K562 (cell line): ENCODE measurements at regions not wholly inside any gene's neighbourhood (a gene's known extent, or its start where the extent isn't known, plus 50 kb on each side); places are given as distances from the start of the nearest gene placed in this dataset.

Experiments used
- ATAC-seq: fragments of 200-7000 bp; cut with Tn5 transposase; 3 replicates; pipeline ENCODE4 v1.9.1; 2020; ENCODE audit warnings: moderate library complexity
- BruUV-seq: library from RNA; stranded (reverse); fragments of 400-500 nt; replicated peaks from 2 replicates; lab custom pipeline; 2021; lab: Mats Ljungman, UMichigan
- CTCF ChIA-PET: fragments of 300-600 bp; formaldehyde crosslinking; extraction: SDS; loops from one replicate; lab custom pipeline; 2021; ENCODE audit warnings: low intra/inter-chr PET ratio; lab: Yijun Ruan, JAX
- POLR2A ChIA-PET: fragments of 300-600, 350-650 bp; sonication (Branson Sonifier 250); formaldehyde crosslinking; extraction: SDS; loops from one replicate; lab custom pipeline; 2021; ENCODE audit warnings: antibody characterized with exemption, inconsistent platforms; lab: Yijun Ruan, JAX
- DNase-seq, 4 experiments: peaks; one replicate each; pipeline versions ENCODE4 v3.0.0 to v3.0.0-alpha.2; 2011 to 2018; ENCODE audit warnings: low spot score in 3 of 4, mixed read lengths in 3 of 4; ENCODE audit errors: extremely low read depth in 1 of 4
- FAIRE-seq: peaks from 2 replicates; lab custom pipeline; 2011; peaks lifted over from hg19 to GRCh38; lab: Jason Lieb, UNC
- H2AFZ ChIP-seq: 2 replicates; pipeline ENCODE4 v1.6.0; 2011; ENCODE audit warnings: low read depth, low read length, control low read depth, inconsistent platforms
- H3K27ac ChIP-seq: fragments of 200-600 bp; 3 replicates; pipeline ENCODE4 v1.8.0; 2011; ENCODE audit warnings: low read depth, mild to moderate bottlenecking, control low read depth, inconsistent platforms, low read length, moderate library complexity, mixed read lengths; ENCODE audit errors: extremely low read depth
- H3K27me3 ChIP-seq, 2 experiments: fragments of 300-600 bp in 1 of 2; 2 replicates in 1 of 2; 3 replicates in 1 of 2; pipeline versions ENCODE4 v1.6.0 to v1.8.0; 2011; ENCODE audit warnings: inconsistent platforms in 2 of 2, low read length in 2 of 2, mild to moderate bottlenecking in 1 of 2, mixed read lengths in 1 of 2, moderate library complexity in 1 of 2; ENCODE audit not compliant: control insufficient read depth in 2 of 2, insufficient read depth in 2 of 2
- H3K36me3 ChIP-seq: fragments of 300-600 bp; 3 replicates; pipeline ENCODE4 v1.8.0; 2011; ENCODE audit warnings: mild to moderate bottlenecking, low read length, inconsistent platforms; ENCODE audit not compliant: control insufficient read depth, insufficient read depth
- H3K4me1 ChIP-seq, 2 experiments: fragments of 200-600 bp in 1 of 2; replicated peaks in 1 of 2; 2 replicates in 1 of 2; 3 replicates in 1 of 2; pipeline versions ENCODE4 v1.5.1 to v1.8.0; 2011; ENCODE audit warnings: inconsistent platforms in 2 of 2, low read length in 2 of 2, mild to moderate bottlenecking in 1 of 2, mixed read lengths in 1 of 2, moderate library complexity in 1 of 2; ENCODE audit not compliant: control insufficient read depth in 2 of 2, insufficient read depth in 2 of 2
- H3K4me2 ChIP-seq: 2 replicates; pipeline ENCODE4 v1.6.1; 2011; ENCODE audit warnings: low read length, control low read depth, inconsistent platforms, mixed read lengths; ENCODE audit not compliant: insufficient read depth
- H3K4me3 ChIP-seq: fragments of 200-600 bp; sonication (generic), shearing (Covaris generic); 2 replicates; pipeline ENCODE4 v1.5.1; 2016; ENCODE audit warnings: control low read depth, inconsistent platforms
- H3K79me2 ChIP-seq: fragments of 200-600 bp; 3 replicates; pipeline ENCODE4 v1.8.0; 2011; ENCODE audit warnings: low read length, inconsistent platforms; ENCODE audit not compliant: control insufficient read depth, insufficient read depth
- H3K9ac ChIP-seq, 2 experiments: 2 replicates each; pipeline versions ENCODE4 v1.6.0 to v1.6.1; 2011; ENCODE audit warnings: low read depth in 2 of 2, low read length in 2 of 2, control low read depth in 1 of 2, inconsistent platforms in 1 of 2, mild to moderate bottlenecking in 1 of 2, mixed read lengths in 1 of 2; ENCODE audit not compliant: insufficient read depth in 1 of 2
- H3K9me1 ChIP-seq: one replicate; pipeline ENCODE4 v1.6.0; 2011; ENCODE audit warnings: inconsistent platforms, mild to moderate bottlenecking, low read length, moderate library complexity; ENCODE audit not compliant: control insufficient read depth, insufficient read depth
- H3K9me3 ChIP-seq: replicated peaks from 2 replicates; pipeline ENCODE4 v1.5.1; 2011; ENCODE audit warnings: low read depth, low read length, inconsistent platforms; ENCODE audit not compliant: control insufficient read depth, insufficient read depth
- H4K20me1 ChIP-seq: replicated peaks from 2 replicates; pipeline ENCODE4 v1.6.1; 2011; ENCODE audit warnings: low read length, inconsistent platforms, mixed read lengths; ENCODE audit not compliant: control insufficient read depth, insufficient read depth
- ARID1B ChIP-seq: fragments of 450-650 bp; IDR thresholded peaks from 2 replicates; pipeline ENCODE4 v1.6.1; 2016; ENCODE audit warnings: antibody characterized with exemption, mild to moderate bottlenecking, inconsistent platforms
- HDGF ChIP-seq: fragments of 450-650 bp; IDR thresholded peaks from 2 replicates; pipeline ENCODE4 v1.6.1; 2016
- HSF4 ChIP-seq: fragments of 250-450 bp; sonication (Bioruptor Pico); IDR thresholded peaks from 2 replicates; pipeline ENCODE4 v2.1.2; 2022; ENCODE audit warnings: mild to moderate bottlenecking, moderate library complexity, borderline replicate concordance
- SIN3A ChIP-seq, 2 experiments: fragments of 150-350 bp in 1 of 2; IDR thresholded peaks; 2 replicates each; pipeline ENCODE4 v1.6.1; 2011 to 2016; ENCODE audit warnings: borderline replicate concordance in 2 of 2, low read depth in 2 of 2, low read length in 2 of 2, mild to moderate bottlenecking in 2 of 2, moderate library complexity in 2 of 2; ENCODE audit not compliant: control insufficient read depth in 1 of 2
- TCF3 ChIP-seq: sonication (generic); formaldehyde crosslinking; IDR thresholded peaks from 2 replicates; pipeline ENCODE4 v1.4.0; 2020; ENCODE audit warnings: mild to moderate bottlenecking, missing genetic modification reagents
- THAP7 ChIP-seq: fragments of 250-450 bp; sonication (Bioruptor Pico); IDR thresholded peaks from 2 replicates; pipeline ENCODE4 v1.5.0; 2021
- TSC22D4 ChIP-seq: fragments of 450-650 bp; IDR thresholded peaks from 2 replicates; pipeline ENCODE4 v1.6.1; 2016; ENCODE audit warnings: missing genetic modification characterization, missing biosample characterization, control low read depth
- XRCC5 ChIP-seq: fragments of 200-400 bp; formaldehyde crosslinking; IDR thresholded peaks from 2 replicates; pipeline ENCODE4 v1.6.1; 2017; ENCODE audit warnings: low read depth, mild to moderate bottlenecking, low read length
- ZC3H8 ChIP-seq: fragments of 450-650 bp; IDR thresholded peaks from 2 replicates; pipeline ENCODE4 v1.6.1; 2017
- ZSCAN29 ChIP-seq: fragments of 450-650 bp; IDR thresholded peaks from 2 replicates; pipeline ENCODE4 v1.6.1; 2017
- WGBS: fragments of 100-300 bp; shearing (Covaris generic); methylation state at CpG from one replicate; pipeline ENCODE4 v1.1.6; 2016; ENCODE audit warnings: low coverage, mixed read lengths; ENCODE audit not compliant: insufficient coverage; ENCODE audit errors: missing lambda C conversion rate; 5-methylcytosine and 5-hydroxymethylcytosine counted together
- in situ Hi-C: fragments of 300-500 bp; cut with MboI; formaldehyde crosslinking; loops from 4 replicates; pipeline ENCODE4 v1.15.0; 2018; ENCODE audit warnings: inconsistent platforms, mixed read lengths
- intact Hi-C: fragments of 100-400 bp; cut with micrococcal nuclease; formaldehyde crosslinking; loops from 2 replicates; pipeline ENCODE4 v1.14.2; 2022
- TF ChIP-seq, protein P1 (sequence below): sonication (generic); formaldehyde crosslinking; IDR thresholded peaks from 2 replicates; pipeline ENCODE4 v1.8.0; 2023; ENCODE audit warnings: missing genetic modification reagents, mild to moderate bottlenecking, borderline replicate concordance
- TF ChIP-seq, protein P2 (sequence below): fragments of 250-450 bp; sonication (Bioruptor Pico); IDR thresholded peaks from 2 replicates; pipeline ENCODE4 v1.5.0; 2021

- ATAC-seq, result 0 out of 3 replicates have a peak, but pooled peaks have one; percentile 18
- in situ Hi-C loops, result no loop called here
- no peaks in the 10 kb centered on the region for H3K9me3 ChIP-seq
- peak overlapping the region; percentile 20; the same call in 1 of the 2 replicates for H3K4me2 ChIP-seq
- DNase-seq, result peak in 1 of 4 experiments; percentile 23
- 37% methylated on average over 6 of the region's 6 CpGs for WGBS
- H3K9ac ChIP-seq, result no peak overlapping the region; a peak in 1 of 4 replicates
- BruUV-seq, result no TSS peak
- no peak overlapping the region for H3K27ac ChIP-seq
- H3K9me1 ChIP-seq, result no peaks in the 10 kb centered on the region
- ChIA-PET POLR2A (interaction anchor here (0.6 to 2.3 kb wide), 5 partner anchors 9 to 1639 kb away, joined by 3 to 6 read pairs (median 4); no protein-coding TSS in a partner anchor), CTCF (no interaction called here)
- H3K79me2 ChIP-seq, result no peaks in the 10 kb centered on the region
- peak overlapping the region; percentile 36; the same call in 1 of the 2 replicates for H2AFZ ChIP-seq
- H3K36me3 ChIP-seq, result no peaks in the 10 kb centered on the region
- H4K20me1 ChIP-seq, result no peaks in the 10 kb centered on the region
- intact Hi-C loops, result no loop called here
- no peak for FAIRE-seq
- H3K4me3 ChIP-seq, result no peak overlapping the region
- peaks cover 13 to 16% of the 10 kb centered on the region in 2 experiments for H3K4me1 ChIP-seq
- no peaks in the 10 kb centered on the region for H3K27me3 ChIP-seq
- TF ChIP-seq ARID1B (peak; percentile 69), SIN3A (IDR thresholded peaks at IDR 0.05; ENCODE audit: borderline replicate concordance in 2 of 2, control insufficient read depth in 1 of 2, low read depth in 2 of 2, low read length in 2 of 2) (no peak), TCF3 (CRISPR knock-in tag) (peak; percentile 64), XRCC5 (no peak), THAP7 (CRISPR knock-in tag) (no peak), HDGF (no peak), ZC3H8 (no peak), TSC22D4 (tag) (no peak), HSF4 (CRISPR knock-in tag) (no peak), ZSCAN29 (no peak)
- TF ChIP-seq, protein P1, sequence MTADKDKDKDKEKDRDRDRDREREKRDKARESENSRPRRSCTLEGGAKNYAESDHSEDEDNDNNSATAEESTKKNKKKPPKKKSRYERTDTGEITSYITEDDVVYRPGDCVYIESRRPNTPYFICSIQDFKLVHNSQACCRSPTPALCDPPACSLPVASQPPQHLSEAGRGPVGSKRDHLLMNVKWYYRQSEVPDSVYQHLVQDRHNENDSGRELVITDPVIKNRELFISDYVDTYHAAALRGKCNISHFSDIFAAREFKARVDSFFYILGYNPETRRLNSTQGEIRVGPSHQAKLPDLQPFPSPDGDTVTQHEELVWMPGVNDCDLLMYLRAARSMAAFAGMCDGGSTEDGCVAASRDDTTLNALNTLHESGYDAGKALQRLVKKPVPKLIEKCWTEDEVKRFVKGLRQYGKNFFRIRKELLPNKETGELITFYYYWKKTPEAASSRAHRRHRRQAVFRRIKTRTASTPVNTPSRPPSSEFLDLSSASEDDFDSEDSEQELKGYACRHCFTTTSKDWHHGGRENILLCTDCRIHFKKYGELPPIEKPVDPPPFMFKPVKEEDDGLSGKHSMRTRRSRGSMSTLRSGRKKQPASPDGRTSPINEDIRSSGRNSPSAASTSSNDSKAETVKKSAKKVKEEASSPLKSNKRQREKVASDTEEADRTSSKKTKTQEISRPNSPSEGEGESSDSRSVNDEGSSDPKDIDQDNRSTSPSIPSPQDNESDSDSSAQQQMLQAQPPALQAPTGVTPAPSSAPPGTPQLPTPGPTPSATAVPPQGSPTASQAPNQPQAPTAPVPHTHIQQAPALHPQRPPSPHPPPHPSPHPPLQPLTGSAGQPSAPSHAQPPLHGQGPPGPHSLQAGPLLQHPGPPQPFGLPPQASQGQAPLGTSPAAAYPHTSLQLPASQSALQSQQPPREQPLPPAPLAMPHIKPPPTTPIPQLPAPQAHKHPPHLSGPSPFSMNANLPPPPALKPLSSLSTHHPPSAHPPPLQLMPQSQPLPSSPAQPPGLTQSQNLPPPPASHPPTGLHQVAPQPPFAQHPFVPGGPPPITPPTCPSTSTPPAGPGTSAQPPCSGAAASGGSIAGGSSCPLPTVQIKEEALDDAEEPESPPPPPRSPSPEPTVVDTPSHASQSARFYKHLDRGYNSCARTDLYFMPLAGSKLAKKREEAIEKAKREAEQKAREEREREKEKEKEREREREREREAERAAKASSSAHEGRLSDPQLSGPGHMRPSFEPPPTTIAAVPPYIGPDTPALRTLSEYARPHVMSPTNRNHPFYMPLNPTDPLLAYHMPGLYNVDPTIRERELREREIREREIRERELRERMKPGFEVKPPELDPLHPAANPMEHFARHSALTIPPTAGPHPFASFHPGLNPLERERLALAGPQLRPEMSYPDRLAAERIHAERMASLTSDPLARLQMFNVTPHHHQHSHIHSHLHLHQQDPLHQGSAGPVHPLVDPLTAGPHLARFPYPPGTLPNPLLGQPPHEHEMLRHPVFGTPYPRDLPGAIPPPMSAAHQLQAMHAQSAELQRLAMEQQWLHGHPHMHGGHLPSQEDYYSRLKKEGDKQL (CRISPR knock-in tag), result no peak
- TF ChIP-seq, protein P2, sequence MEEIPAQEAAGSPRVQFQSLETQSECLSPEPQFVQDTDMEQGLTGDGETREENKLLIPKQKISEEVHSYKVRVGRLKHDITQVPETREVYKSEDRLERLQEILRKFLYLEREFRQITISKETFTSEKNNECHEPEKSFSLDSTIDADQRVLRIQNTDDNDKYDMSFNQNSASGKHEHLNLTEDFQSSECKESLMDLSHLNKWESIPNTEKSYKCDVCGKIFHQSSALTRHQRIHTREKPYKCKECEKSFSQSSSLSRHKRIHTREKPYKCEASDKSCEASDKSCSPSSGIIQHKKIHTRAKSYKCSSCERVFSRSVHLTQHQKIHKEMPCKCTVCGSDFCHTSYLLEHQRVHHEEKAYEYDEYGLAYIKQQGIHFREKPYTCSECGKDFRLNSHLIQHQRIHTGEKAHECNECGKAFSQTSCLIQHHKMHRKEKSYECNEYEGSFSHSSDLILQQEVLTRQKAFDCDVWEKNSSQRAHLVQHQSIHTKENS, result no peak
These were observed 389.2 kb downstream of the CD83 start for GRCh38 chr6:14506656-14507246.
